Left ventricle myocardium inferior (tissue), 1 donor: ENCODE measurements at regions not wholly inside any gene's neighbourhood (a gene's known extent, or its start where the extent isn't known, plus 50 kb on each side); places are given as distances from the start of the nearest gene placed in this dataset.
"Not testable (repeated sequence)": the region's sequence is repeated elsewhere in the genome, so short reads cannot be mapped to it uniquely, and the experiment has no call there.

Experiments used
- DNase-seq: peaks from one replicate; pipeline ENCODE4 v3.0.0-alpha.2; 2020
- H3K27ac ChIP-seq: fragments of 200-600 bp; replicated peaks from 2 replicates; pipeline ENCODE4 v1.8.0; 2021
- H3K27me3 ChIP-seq: fragments of 200-600 bp; 2 replicates; pipeline ENCODE4 v1.8.0; 2021; ENCODE audit warnings: low read depth
- H3K36me3 ChIP-seq: fragments of 200-600 bp; 2 replicates; pipeline ENCODE4 v1.8.0; 2021
- H3K4me1 ChIP-seq: fragments of 200-600 bp; 2 replicates; pipeline ENCODE4 v1.8.0; 2021
- H3K4me3 ChIP-seq: fragments of 200-600 bp; 2 replicates; pipeline ENCODE4 v1.8.0; 2021; ENCODE audit warnings: mild to moderate bottlenecking, moderate library complexity
- H3K9me3 ChIP-seq: fragments of 200-600 bp; replicated peaks from 2 replicates; pipeline ENCODE4 v1.8.0; 2021
- CTCF ChIP-seq: fragments of 200-600 bp; IDR thresholded peaks from 2 replicates; pipeline ENCODE4 v1.8.0; 2021; ENCODE audit warnings: antibody characterized with exemption, mild to moderate bottlenecking, borderline replicate concordance
- intact Hi-C: fragments of 100-400 bp; cut with micrococcal nuclease; formaldehyde crosslinking; loops from one replicate; pipeline ENCODE4 v1.11.0; 2022
- donor health status: DM: no; HTN: yes; CAD: no; lungs with severe emphysema.

GRCh38 chr4:12359420-12359819 is 930.7 kb upstream of the HS3ST1 start:
- no peaks in the 10 kb centered on the region for H3K36me3 ChIP-seq
- no peak for DNase-seq

GRCh38 chr4:12333083-12333482 is 904.4 kb upstream of the HS3ST1 start:
- DNase-seq, H3K27me3 ChIP-seq, H3K4me3 ChIP-seq, intact Hi-C loops, H3K36me3 ChIP-seq, H3K4me1 ChIP-seq, H3K27ac ChIP-seq: not testable (repeated sequence)
- peaks cover 25% of the 10 kb centered on the region for H3K9me3 ChIP-seq

More at GRCh38 chr4:12359420-12359819, 930.7 kb upstream of the HS3ST1 start:
- no peaks in the 10 kb centered on the region for H3K4me1 ChIP-seq
- intact Hi-C loops: no loop called here
- no peaks in the 10 kb centered on the region for H3K9me3 ChIP-seq
- TF ChIP-seq CTCF: no peak
- H3K4me3 ChIP-seq: no peak overlapping the region
- H3K27ac ChIP-seq: no peak overlapping the region
- no peaks in the 10 kb centered on the region for H3K27me3 ChIP-seq

GRCh38 chr4:12324965-12325364 is 896.3 kb upstream of the HS3ST1 start:
- H3K36me3 ChIP-seq: no peaks in the 10 kb centered on the region
- no peaks in the 10 kb centered on the region for H3K9me3 ChIP-seq
- no peaks in the 10 kb centered on the region for H3K27me3 ChIP-seq
- no peak overlapping the region for H3K27ac ChIP-seq
- no peak for DNase-seq
- H3K4me1 ChIP-seq: no peaks in the 10 kb centered on the region
- intact Hi-C loops: no loop called here
- no peak for TF ChIP-seq CTCF
- no peak overlapping the region for H3K4me3 ChIP-seq

GRCh38 chr4:12319765-12320164 is 891.1 kb upstream of the HS3ST1 start:
- H3K4me1 ChIP-seq: no peaks in the 10 kb centered on the region
- no peak overlapping the region for H3K27ac ChIP-seq
- no peaks in the 10 kb centered on the region for H3K36me3 ChIP-seq
- no peak for TF ChIP-seq CTCF
- H3K4me3 ChIP-seq: no peak overlapping the region
- no peaks in the 10 kb centered on the region for H3K9me3 ChIP-seq
- H3K27me3 ChIP-seq: no peaks in the 10 kb centered on the region
- DNase-seq: no peak
- intact Hi-C loops: no loop called here

GRCh38 chr4:12304905-12305304 is 876.2 kb upstream of the HS3ST1 start:
- intact Hi-C loops: no loop called here
- no peak for DNase-seq
- Histone ChIP-seq H3K36me3 (no peaks in the 10 kb centered on the region), H3K4me3 (no peak overlapping the region), H3K27ac (no peak overlapping the region), H3K27me3 (no peaks in the 10 kb centered on the region), H3K4me1 (no peaks in the 10 kb centered on the region), H3K9me3 (no peaks in the 10 kb centered on the region)
- no peak for TF ChIP-seq CTCF

GRCh38 chr4:12296366-12296765 is 867.7 kb upstream of the HS3ST1 start:
- intact Hi-C loops: no loop called here
- Histone ChIP-seq H3K36me3 (no peaks in the 10 kb centered on the region), H3K9me3 (no peaks in the 10 kb centered on the region), H3K4me3 (no peak overlapping the region), H3K4me1 (peaks cover 5% of the 10 kb centered on the region), H3K27me3 (no peaks in the 10 kb centered on the region), H3K27ac (no peak overlapping the region)
- DNase-seq: no peak
- no peak for TF ChIP-seq CTCF
